Panc1 (cell line): ENCODE measurements at regions not wholly inside any gene's neighbourhood (a gene's known extent, or its start where the extent isn't known, plus 50 kb on each side); places are given as distances from the start of the nearest gene placed in this dataset.

Experiments
- CTCF ChIP-seq: fragments of 450-650 bp; IDR thresholded peaks from 2 replicates; pipeline ENCODE4 v1.5.1; 2017; ENCODE audit warnings: mild to moderate bottlenecking
- POLR2AphosphoS5 ChIP-seq: IDR thresholded peaks from 2 replicates; pipeline ENCODE4 v1.6.1; 2012; ENCODE audit warnings: mild to moderate bottlenecking, low read depth, low read length, moderate library complexity
- REST ChIP-seq, 2 experiments: IDR thresholded peaks; 2 replicates each; pipeline ENCODE4 v1.6.1; 2011 to 2012; ENCODE audit warnings: low read depth in 2 of 2, control low read depth in 1 of 2, low read length in 1 of 2, mild to moderate bottlenecking in 1 of 2, moderate library complexity in 1 of 2; ENCODE audit not compliant: insufficient read depth in 1 of 2
- SIN3A ChIP-seq: IDR thresholded peaks from 2 replicates; pipeline ENCODE4 v1.6.1; 2012; ENCODE audit warnings: low read depth, mild to moderate bottlenecking, low read length, moderate library complexity, borderline replicate concordance; ENCODE audit not compliant: insufficient read depth
- TCF7L2 ChIP-seq: IDR thresholded peaks from 2 replicates; pipeline ENCODE4 v1.6.1; 2011; ENCODE audit warnings: mild to moderate bottlenecking, low read depth, low read length, inconsistent platforms

GRCh38 chr3:5448816-5449215 is 261.3 kb downstream of the EDEM1 start:
- TF ChIP-seq CTCF (no peak), TCF7L2 (no peak), REST (IDR thresholded peaks at IDR 0.05; ENCODE audit: insufficient read depth in 1 of 2, low read depth in 2 of 2, low read length in 1 of 2) (no peak), POLR2AphosphoS5 (no peak), SIN3A (no peak)
